ENCODE measurements at regions not wholly inside any gene's neighbourhood (a gene's known extent, or its start where the extent isn't known, plus 50 kb on each side); places are given as distances from the start of the nearest gene placed in this dataset.

DNA sequence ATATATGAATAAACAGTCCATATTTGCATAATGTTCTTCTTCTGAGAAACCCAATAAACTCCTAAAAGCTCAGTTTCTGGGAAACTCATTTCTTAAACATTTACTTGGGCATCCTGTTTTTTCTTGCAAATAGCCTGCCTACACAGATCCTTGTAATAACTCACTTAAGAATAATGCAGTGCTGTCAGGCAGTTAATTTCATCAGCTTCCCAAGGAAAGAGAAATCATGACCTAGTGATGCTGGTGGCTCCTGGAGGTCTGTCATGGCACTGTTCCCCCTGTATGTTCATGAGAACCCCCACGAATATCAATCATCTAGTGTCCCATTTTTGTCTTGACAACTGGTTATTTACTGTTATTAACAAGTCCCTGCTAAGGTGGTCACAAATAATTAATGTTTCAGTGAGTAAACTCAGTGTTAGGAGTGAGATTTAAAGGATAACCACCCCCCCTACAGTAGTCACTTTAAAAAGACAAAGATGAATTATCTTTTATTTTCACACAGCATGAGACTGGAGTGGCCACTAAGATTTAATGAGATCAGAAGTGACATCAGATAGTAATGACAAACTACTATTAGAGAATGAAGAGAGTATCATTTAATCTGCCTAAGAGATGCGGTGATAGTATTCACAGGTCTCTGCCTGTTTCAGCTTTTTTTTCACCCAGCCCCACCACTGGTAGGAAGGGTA, 279.5 kb upstream of the NECTIN3 start:
- TF ChIP-seq FOXM1 (IDR thresholded peaks at IDR 0.05; ENCODE audit: borderline replicate concordance, low read depth) (no peak), CEBPB (IDR thresholded peaks at IDR 0.05) (no peak), ZBTB7A (IDR thresholded peaks at IDR 0.05; ENCODE audit: low read depth) (no peak), CREB1 (IDR thresholded peaks at IDR 0.05; ENCODE audit: low read depth) (no peak), TCF12 (IDR thresholded peaks at IDR 0.05; ENCODE audit: low read depth) (no peak), YY1 (IDR thresholded peaks at IDR 0.05; ENCODE audit: low read depth) (no peak), EGR1 (IDR thresholded peaks at IDR 0.05) (no peak), TAF1 (IDR thresholded peaks at IDR 0.05; ENCODE audit: low read depth) (no peak), TEAD4 (IDR thresholded peaks at IDR 0.05) (no peak), NFIC (IDR thresholded peaks at IDR 0.05) (no peak), EP300 (IDR thresholded peaks at IDR 0.05; ENCODE audit: borderline replicate concordance) (no peak), RAD21 (IDR thresholded peaks at IDR 0.05; ENCODE audit: low read depth) (no peak)
- TF ChIP-seq, protein P1, sequence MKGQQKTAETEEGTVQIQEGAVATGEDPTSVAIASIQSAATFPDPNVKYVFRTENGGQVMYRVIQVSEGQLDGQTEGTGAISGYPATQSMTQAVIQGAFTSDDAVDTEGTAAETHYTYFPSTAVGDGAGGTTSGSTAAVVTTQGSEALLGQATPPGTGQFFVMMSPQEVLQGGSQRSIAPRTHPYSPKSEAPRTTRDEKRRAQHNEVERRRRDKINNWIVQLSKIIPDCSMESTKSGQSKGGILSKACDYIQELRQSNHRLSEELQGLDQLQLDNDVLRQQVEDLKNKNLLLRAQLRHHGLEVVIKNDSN (IDR thresholded peaks at IDR 0.05) = no peak
- TF ChIP-seq, protein P2, sequence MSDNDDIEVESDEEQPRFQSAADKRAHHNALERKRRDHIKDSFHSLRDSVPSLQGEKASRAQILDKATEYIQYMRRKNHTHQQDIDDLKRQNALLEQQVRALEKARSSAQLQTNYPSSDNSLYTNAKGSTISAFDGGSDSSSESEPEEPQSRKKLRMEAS (IDR thresholded peaks at IDR 0.05) = no peak
- TF ChIP-seq, protein P3, sequence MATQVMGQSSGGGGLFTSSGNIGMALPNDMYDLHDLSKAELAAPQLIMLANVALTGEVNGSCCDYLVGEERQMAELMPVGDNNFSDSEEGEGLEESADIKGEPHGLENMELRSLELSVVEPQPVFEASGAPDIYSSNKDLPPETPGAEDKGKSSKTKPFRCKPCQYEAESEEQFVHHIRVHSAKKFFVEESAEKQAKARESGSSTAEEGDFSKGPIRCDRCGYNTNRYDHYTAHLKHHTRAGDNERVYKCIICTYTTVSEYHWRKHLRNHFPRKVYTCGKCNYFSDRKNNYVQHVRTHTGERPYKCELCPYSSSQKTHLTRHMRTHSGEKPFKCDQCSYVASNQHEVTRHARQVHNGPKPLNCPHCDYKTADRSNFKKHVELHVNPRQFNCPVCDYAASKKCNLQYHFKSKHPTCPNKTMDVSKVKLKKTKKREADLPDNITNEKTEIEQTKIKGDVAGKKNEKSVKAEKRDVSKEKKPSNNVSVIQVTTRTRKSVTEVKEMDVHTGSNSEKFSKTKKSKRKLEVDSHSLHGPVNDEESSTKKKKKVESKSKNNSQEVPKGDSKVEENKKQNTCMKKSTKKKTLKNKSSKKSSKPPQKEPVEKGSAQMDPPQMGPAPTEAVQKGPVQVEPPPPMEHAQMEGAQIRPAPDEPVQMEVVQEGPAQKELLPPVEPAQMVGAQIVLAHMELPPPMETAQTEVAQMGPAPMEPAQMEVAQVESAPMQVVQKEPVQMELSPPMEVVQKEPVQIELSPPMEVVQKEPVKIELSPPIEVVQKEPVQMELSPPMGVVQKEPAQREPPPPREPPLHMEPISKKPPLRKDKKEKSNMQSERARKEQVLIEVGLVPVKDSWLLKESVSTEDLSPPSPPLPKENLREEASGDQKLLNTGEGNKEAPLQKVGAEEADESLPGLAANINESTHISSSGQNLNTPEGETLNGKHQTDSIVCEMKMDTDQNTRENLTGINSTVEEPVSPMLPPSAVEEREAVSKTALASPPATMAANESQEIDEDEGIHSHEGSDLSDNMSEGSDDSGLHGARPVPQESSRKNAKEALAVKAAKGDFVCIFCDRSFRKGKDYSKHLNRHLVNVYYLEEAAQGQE (IDR thresholded peaks at IDR 0.05; ENCODE audit: low read depth) = no peak

DNA sequence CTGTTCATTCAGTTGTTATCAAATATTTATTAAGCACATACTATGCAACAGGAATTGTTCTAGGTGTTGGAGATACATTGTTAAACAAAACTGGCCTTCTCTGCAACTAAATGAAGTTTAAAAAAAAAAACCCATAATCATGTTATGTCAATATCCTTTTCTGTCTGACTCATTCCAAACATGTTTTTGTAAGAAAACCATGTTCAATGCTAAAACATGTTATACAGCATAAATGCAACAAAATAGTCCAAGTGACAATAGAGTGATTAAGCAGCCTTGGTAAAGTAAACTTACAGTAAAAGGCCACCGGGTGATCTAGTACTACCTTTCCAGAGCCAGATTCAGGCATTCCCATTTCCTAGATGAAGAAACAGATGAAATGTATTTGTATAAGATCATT, 278.0 kb upstream of the NECTIN3 start:
- TF ChIP-seq, protein P3 (IDR thresholded peaks at IDR 0.05; ENCODE audit: low read depth) = no peak
- no peak for TF ChIP-seq RAD21 (IDR thresholded peaks at IDR 0.05; ENCODE audit: low read depth)
- no peak for TF ChIP-seq ZBTB7A (IDR thresholded peaks at IDR 0.05; ENCODE audit: low read depth)
- TF ChIP-seq NFIC (IDR thresholded peaks at IDR 0.05) = no peak
- no peak for TF ChIP-seq YY1 (IDR thresholded peaks at IDR 0.05; ENCODE audit: low read depth)
- no peak for TF ChIP-seq FOXM1 (IDR thresholded peaks at IDR 0.05; ENCODE audit: borderline replicate concordance, low read depth)
- no peak for TF ChIP-seq EGR1 (IDR thresholded peaks at IDR 0.05)
- TF ChIP-seq, protein P2 (IDR thresholded peaks at IDR 0.05) = no peak
- TF ChIP-seq TCF12 (IDR thresholded peaks at IDR 0.05; ENCODE audit: low read depth) = no peak
- TF ChIP-seq CEBPB (IDR thresholded peaks at IDR 0.05) = no peak

DNA sequence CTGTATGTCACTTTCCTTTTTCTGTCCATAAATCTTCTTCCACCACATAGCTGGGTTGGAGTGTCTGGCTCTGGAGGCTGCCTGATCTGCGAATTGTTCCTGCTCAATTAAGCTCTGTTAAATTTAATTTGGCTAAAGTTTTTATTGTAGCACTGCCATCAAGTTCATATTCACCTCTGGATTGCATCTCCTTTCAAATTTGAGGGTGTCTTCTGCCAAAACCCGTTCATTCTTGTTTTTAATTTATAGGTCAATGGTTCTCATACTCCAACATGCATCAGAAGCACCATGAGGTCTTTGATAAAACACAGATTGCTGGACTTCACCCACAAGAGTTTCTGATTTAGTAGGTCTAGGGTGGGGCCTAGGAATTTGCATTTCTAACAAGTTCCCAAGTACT, 276.5 kb upstream of the NECTIN3 start:
- no peak for TF ChIP-seq CREB1 (IDR thresholded peaks at IDR 0.05; ENCODE audit: low read depth)
- TF ChIP-seq, protein P2 (IDR thresholded peaks at IDR 0.05) = no peak
- TF ChIP-seq YY1 (IDR thresholded peaks at IDR 0.05; ENCODE audit: low read depth) = no peak
- TF ChIP-seq, protein P1 (IDR thresholded peaks at IDR 0.05) = no peak
- TF ChIP-seq TAF1 (IDR thresholded peaks at IDR 0.05; ENCODE audit: low read depth) = no peak
- TF ChIP-seq RAD21 (IDR thresholded peaks at IDR 0.05; ENCODE audit: low read depth) = no peak
- no peak for TF ChIP-seq TEAD4 (IDR thresholded peaks at IDR 0.05)
- no peak for TF ChIP-seq ZBTB7A (IDR thresholded peaks at IDR 0.05; ENCODE audit: low read depth)
- TF ChIP-seq, protein P3 (IDR thresholded peaks at IDR 0.05; ENCODE audit: low read depth) = no peak
- no peak for TF ChIP-seq CEBPB (IDR thresholded peaks at IDR 0.05)
- TF ChIP-seq NFIC (IDR thresholded peaks at IDR 0.05) = no peak

DNA sequence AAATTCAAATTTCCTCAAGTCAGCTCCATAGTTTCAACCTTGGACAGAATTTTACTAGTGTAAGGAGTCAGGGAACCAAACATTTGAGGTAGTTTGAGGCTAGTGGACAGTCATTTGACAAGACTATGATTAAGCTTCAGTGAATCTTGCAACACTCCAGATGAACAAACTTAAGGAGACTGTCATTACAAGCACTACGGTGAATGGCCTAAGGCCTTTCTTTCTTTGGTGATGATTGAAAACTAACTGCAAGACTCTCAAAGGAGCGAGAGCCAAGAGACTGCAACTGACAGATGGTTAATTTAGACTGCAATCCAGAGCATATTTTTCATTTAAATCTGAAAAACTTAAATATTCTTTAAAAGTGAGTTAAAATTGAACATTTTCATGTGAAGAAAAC, 272.3 kb upstream of the NECTIN3 start:
- TF ChIP-seq, protein P2 (IDR thresholded peaks at IDR 0.05) = no peak
- TF ChIP-seq YY1 (IDR thresholded peaks at IDR 0.05; ENCODE audit: low read depth) = no peak
- TF ChIP-seq, protein P1 (IDR thresholded peaks at IDR 0.05) = no peak
- TF ChIP-seq NFIC (IDR thresholded peaks at IDR 0.05) = no peak
- no peak for TF ChIP-seq TEAD4 (IDR thresholded peaks at IDR 0.05)
- no peak for TF ChIP-seq EGR1 (IDR thresholded peaks at IDR 0.05)
- TF ChIP-seq TCF12 (IDR thresholded peaks at IDR 0.05; ENCODE audit: low read depth) = no peak
- TF ChIP-seq EP300 (IDR thresholded peaks at IDR 0.05; ENCODE audit: borderline replicate concordance) = no peak
- no peak for TF ChIP-seq ZBTB7A (IDR thresholded peaks at IDR 0.05; ENCODE audit: low read depth)
- TF ChIP-seq FOXM1 (IDR thresholded peaks at IDR 0.05; ENCODE audit: borderline replicate concordance, low read depth) = no peak
- TF ChIP-seq, protein P3 (IDR thresholded peaks at IDR 0.05; ENCODE audit: low read depth) = no peak
- TF ChIP-seq TAF1 (IDR thresholded peaks at IDR 0.05; ENCODE audit: low read depth) = no peak
- no peak for TF ChIP-seq CEBPB (IDR thresholded peaks at IDR 0.05)
- no peak for TF ChIP-seq RAD21 (IDR thresholded peaks at IDR 0.05; ENCODE audit: low read depth)
- TF ChIP-seq CREB1 (IDR thresholded peaks at IDR 0.05; ENCODE audit: low read depth) = no peak

Data from Ishikawa (cell line).